HG02759 (cell line): ENCODE measurements at regions not wholly inside any gene's neighbourhood (a gene's known extent, or its start where the extent isn't known, plus 50 kb on each side); places are given as distances from the start of the nearest gene placed in this dataset.
"Not testable (repeated sequence)": the region's sequence is repeated elsewhere in the genome, so short reads cannot be mapped to it uniquely, and the experiment has no call there.

Source experiments
- ATAC-seq: cut with Tn5 transposase; IDR thresholded peaks from one replicate; pipeline ENCODE4 v1.9.1; 2021; ENCODE audit warnings: mild to moderate bottlenecking, moderate library complexity; ENCODE audit not compliant: unreplicated experiment

DNA sequence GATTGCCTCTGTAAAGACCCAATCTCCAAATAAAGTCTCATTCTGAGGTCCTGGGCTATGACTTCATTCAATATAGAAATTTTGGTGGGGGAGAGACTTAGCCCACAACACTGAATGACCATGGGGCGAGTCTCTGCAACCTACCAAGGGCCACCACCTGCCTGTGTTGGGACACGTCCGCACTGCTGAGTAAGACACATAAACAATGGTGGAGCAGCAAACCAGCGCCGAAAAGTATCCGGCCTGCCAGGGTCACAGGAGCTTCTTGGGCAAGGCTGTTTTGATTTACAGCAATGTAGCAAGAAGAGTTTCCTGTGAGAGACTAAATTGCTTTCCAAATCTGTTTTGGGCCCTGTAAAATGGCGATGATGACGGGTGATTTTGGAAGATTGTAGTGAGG is 122.3 kb downstream of the SHANK2 start:
- no peak for ATAC-seq

DNA sequence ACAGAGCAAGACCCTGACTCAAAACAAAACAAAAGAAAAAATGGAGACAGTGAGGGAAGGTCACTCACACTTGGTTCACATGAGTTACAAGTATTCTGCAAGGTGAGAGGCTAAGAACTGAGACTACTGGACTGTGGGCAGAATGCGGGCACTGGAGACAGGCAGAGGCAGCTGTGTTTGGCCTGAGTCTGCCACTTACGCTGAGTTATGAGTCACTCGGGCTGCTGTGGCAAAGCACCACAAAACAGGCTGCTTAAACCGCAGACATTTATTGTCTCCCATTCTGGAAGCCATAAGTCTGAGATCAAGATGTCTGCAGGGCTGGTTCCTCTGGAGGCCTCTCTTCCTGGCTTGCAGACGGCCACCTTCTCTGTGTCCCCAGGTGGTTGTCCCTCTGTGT is 122.8 kb downstream of the SHANK2 start:
- no peak for ATAC-seq

DNA sequence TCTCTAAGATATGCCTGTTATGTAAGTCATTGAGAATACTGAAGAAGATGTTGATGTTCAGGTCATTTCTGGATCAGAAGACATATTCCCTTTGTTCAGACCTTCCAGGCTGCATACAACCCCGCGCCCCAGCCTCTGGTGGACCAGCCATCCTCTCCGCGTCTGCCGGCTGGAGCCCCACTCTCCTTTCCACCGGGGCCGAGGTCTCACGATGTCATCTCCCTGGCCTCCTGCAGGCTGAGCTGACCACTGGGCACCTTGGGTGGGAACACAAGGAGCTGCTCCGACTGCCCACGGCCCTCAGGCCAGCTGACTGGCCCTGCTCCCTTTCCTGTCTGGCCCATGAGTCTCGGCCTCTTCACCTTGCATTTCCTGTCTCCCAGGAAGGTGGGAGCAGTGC is 124.6 kb downstream of the SHANK2 start:
- ATAC-seq, result no peak

DNA sequence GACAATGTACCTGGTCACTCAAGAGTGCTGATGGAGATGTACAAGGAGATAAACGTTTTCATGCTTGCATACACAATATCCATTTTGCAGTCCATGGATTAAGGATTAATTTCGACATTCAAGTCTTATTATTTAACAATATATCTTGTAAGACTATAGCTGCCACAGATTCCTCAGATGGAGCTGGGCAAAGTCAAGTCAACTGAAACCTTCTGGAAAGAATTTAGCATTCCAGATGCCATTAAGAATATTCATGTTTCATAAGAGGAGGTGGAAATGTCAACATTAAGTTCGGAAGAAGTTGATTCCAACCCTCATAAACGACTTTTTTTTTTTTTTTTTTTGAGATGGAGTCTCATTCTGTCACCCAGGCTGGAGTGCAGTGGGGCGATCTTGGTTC is 126.0 kb downstream of the SHANK2 start:
- not testable (repeated sequence) for ATAC-seq

DNA sequence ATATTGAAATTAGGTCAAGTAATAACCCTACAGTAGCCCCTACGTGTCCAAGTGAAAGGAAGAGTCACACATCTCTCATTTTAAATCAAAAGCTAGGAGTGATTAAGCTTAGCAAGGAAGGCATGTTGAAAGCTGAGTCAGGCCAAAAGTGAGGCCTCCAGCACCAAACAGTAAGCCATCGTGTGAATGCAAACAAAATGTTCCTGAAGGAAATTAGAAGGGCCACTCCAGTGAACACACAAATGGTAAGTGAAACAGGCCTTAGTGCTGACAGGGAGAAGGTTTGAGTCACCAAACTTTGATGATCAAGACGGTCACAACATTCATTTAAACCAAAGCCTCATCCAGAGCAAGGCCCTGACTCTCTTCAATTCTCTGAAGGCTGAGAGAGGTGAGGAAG is 127.2 kb downstream of the SHANK2 start:
- ATAC-seq, result no peak

DNA sequence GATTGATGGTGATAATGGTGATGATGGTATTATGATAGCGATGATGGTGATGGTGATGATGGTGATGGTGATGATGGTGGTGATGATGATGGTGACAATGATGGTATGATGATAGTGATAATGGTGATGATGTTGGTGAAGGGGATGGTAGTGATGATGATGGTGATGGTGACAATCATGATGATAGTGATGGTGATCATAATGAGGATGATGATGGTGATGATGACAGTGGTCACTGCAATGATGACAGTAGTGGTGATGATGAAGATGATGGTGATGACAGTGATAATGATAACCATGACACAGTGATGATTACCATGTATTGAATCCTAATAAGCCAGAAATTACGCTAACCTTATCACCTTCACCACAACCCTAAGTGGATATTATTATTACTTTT is 128.2 kb downstream of the SHANK2 start:
- ATAC-seq, result no peak

DNA sequence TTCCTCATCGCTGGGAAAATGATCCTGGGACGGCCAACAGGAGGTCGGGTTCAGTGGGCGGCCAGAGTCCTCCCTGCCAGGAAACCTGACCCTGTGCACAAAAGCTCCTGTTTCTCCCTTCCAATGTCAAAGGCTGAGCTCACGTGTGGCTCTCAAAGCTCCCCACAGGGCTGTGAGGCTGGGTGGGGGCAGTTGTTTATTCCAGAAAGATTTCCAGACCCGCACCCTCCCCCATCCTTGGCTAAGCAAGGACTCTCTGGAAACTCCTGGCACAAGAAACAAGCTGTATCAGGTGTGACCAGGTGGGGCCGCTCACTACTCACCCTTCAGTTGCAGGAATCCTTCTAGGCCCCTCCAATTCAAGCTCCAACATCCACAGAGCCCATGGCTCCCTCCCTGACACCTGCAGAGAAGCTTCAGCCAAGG is 131.9 kb downstream of the SHANK2 start:
- ATAC-seq, result no peak

DNA sequence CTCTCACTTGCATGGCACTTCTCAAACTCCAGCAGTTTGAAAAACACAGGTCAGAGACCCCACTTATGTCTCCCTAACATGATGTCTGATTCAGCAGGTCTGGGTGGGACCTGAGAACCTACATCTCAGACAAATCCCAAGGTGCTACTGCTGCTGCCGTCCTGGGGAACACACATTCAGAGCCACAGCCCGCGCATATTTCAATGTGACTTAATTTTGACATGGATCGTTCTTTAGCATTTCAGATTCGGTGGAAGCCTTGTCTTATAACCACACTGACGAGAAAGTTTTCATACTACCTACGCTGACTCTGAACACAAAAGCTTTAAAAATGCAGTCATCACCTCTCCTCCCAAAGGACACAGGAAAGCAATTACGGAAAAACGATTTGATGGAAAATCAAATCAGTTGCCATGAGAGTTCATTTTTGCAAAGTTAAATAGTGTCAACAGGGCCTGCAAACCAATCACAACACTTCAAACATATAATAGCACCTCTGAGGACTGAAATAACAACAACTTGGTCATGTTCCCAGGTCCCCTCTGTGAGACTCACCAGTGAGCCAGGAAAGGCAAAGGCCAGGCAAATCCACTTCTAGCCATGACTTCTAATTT is 132.6 kb downstream of the SHANK2 start:
- no peak for ATAC-seq

DNA sequence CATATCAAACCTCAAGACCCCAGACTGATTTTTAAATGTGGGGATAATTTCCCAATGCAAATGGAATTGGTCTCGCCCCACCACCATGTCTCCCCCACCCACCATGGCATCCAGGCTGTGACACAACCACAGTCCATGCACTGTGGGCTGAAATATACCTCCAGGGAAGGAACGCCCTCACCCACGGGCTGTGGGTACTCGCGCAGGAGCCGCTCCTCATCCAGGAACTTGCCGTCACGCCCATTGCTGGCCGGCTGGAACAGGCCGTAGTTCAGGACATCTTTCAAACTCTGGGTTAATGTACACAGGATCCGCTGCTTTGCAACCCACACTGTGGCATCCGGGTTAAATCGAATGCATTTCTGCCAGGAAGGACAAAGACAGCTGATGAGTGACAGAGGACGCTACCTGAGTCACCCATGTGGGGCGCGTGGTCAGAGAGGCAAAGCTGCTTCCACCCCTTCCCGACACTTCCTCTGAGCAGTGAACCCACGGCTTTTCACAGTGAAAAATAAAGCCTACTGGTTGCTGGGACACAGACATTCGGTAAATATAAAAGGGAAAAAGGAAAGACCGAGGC is 133.6 kb downstream of the SHANK2 start:
- ATAC-seq, result no peak

DNA sequence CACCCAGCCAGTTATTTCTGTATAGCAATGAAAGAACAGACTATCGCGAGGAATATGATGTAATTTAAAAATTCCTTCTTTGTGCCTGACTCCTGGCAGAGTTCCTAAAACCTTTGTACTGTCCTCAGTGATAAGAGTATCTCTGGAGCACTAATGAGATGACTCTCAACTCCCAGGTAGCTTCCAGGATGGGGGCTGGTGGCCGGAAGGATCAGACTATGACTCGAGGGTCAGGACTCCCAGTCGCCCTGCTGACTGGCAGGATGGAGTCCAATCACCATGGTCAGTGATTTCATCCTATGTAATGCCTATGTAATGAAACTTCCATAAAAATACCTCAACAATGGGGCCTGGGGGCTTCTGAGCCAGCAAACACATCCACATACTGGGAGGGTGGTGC is 135.1 kb downstream of the SHANK2 start:
- no peak for ATAC-seq

DNA sequence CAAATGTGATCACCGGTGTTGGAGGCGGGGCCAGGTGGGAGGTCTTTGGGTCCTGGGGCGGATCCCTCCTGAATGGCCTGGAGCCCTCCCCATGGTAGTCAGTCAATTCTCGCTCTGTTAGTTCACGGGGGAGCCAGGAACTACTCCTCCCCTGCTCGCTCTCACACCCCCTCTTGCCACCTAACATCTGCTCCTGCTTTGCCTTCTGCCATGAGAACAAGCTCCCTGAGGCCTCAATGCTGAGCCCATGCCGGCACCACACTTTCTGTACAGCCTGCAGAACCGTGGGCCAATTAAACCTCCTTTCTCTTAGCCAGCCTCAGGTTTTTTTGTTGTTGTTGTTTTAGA is 135.7 kb downstream of the SHANK2 start:
- no peak for ATAC-seq

DNA sequence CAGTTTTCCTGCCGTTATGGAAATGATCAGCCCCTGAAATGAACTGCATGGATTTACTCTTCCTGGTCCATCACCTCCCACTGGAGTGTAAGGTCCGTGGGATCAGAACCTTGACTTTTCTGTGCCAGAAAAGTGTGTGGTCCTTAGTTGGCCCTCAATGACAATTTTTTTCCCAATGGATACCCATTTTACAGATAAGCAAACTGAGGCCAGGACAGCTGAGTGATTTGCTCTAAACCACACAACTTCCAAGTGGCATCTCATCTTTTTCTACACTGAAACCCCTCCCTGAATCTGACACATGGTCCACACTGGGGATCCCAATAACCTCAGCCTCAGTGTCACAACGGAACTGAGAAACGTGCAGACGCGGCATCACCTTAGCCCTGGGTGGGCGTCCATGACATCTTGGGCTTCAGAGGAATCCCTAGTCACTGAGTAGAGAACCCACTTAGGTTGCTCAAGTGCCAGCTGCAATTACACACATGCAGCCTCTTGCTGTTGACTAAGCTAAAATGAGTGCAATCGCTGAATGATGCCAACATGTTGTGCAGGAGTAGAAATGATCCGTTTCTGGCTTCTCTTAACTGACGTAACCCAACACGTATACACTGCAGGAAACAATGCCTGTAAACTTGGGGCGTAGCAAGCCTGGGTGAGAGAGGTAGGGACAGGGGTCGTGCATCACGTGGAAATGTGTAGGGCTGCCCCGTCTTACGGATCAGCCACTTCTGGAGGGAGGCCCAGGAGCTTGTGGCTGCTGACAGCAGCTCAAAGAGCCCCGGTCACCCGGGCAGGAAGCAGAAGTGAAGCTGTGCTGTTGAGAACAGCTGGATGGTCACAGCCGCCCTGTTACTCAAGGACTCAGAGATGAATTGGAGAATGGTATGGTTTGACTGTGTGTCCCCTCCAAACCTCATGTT is 136.3 kb downstream of the SHANK2 start:
- no peak for ATAC-seq

DNA sequence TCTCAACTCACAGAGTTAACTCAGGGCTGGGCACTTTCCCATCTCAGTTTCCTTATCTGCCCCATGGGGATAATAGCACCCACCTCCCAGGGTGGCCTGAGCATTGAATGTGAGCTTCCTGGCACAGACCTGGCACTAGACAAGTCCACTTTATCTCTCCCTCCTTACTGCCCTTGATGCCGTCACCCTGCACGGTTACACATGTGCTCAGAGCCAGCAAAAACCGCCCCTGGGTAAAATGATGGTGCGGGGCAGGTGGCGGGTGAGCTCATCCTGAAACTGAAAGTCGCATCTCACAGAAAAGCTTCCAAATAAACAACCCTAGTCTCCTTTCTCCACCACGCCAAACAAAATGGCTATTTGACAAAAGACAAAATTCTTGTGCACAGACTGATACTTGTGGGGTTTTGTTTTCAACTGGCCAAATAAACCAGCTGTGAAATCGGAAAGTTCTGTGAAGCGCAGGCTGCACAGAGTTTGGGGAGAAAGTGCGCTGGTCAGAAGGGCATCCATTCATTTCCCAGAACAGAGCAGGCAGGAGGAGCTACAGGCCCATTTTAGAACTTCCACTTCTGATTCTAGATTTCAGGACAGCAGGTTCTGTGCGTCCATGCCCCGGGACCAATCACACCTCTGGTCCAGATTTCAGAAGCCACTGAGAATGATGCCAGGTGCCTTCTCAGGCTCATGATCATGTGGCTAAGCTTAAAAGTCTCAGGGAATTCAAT is 138.1 kb downstream of the SHANK2 start:
- peak; percentile 58 for ATAC-seq

DNA sequence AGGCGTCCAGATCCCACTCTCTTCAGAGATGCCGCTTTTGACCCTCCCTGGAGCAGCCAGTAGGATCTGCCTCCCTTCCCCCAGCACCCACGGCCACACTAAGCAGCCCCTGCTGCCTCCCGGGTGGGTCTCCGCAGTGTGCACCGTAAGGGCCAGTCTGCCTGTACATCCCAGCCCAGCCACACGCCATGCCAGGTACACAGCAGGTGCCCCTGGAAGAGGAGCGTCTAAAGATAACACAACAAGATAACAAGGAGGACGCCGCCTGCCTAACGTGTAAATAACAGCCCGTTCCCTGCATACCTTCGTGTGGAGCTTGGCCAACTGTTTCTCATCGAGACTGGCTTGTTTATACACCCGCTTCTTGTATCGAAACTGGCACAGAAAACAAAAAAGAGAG is 139.4 kb downstream of the SHANK2 start:
- ATAC-seq, result no peak

DNA sequence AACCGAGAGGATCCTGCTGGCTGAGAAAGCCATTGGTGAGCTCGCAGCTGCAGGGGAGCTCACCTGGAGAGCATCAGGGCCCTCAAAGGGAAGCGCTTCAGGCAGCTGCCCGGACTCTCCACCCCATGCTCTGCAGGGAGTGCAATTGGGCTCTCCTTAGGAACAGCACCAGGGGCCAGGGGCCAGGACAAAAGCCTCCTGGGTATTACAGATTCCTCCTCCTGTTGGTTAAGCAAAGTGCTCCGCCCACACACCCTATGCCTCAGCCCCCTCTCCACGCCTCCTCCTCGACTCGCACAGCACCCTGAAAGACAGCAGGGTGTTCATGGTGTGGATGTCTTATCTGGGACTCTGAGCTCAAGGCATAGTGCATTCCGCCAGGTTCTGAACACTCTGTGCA is 139.9 kb downstream of the SHANK2 start:
- no peak for ATAC-seq

DNA sequence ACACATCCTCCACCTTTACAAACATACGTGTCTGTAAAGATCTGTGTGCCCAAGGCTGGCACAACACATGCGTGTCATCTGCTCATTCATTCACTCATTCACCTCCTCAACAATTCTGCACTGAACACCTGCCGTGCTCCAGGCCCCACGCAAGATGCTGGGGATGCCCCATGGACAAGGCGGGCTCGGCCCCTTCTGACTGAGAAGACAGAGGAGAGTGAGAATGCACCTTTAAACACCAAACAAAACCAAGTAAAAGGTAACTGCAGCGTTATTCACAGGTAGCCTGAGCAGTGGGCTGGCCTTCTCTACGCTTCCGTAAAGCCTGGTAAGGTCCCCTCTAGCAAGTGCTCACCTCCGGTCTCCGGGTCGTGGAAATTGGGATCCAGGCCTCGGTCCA is 142.8 kb downstream of the SHANK2 start:
- ATAC-seq, result no peak

DNA sequence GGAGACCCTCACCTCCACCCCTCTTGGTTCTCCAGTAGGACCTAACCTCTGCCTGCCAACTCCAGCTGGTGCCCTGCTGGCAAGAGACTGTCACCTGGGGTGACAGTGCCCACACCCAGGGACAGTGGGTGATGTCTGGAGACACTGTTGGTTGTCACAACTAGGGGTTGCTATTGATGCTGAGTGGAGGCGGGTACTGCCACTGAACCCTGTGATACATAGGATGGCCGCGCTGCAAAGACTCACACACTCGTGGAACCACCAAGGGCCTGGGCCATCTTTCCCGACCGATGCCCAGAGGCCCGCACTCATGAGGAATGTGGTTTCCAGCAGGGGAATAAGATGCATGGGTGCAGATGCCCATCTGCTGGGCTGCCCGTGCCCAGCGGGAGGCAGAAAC is 143.2 kb downstream of the SHANK2 start:
- ATAC-seq, result no peak

DNA sequence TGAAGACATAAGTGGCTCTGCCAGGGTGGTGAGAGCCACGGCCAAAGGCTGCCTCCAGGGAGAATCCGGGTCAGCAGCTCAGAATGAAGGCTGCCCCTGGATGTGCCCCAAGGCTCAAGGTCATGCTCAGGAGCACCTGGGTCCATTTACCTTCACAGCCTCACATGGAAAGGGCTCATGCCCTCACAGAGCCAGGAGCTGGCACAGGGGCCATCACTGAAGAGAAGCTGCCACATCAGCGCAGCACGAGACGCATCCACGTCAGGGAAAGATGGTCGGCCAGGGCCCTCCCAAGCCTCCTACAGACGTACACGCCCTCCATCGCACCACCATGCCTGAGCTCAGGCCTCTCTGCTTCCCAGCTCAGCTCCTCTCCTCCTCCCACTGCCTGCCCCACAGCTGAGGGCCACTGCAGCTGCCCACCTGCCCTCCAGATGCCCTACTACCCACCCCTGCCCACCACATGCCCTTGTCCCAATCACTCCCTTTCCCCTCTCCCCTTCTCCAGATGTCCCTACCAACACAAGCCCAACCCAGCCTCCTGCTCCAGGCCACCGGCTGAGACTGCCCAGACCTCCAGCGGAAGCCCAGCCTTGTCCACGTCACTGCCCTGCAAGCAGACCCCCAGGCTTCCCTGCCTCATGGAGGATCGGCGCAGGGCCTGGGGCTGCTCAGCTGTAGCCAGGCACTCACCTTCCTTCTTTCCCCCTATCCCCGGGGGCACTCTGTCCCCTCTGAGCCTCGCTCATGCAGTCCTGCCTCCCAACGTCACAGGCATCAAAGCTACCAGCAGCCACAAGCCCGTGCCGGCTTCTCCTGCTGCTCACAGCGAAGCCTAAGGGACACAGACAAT is 144.1 kb downstream of the SHANK2 start:
- ATAC-seq, result no peak

DNA sequence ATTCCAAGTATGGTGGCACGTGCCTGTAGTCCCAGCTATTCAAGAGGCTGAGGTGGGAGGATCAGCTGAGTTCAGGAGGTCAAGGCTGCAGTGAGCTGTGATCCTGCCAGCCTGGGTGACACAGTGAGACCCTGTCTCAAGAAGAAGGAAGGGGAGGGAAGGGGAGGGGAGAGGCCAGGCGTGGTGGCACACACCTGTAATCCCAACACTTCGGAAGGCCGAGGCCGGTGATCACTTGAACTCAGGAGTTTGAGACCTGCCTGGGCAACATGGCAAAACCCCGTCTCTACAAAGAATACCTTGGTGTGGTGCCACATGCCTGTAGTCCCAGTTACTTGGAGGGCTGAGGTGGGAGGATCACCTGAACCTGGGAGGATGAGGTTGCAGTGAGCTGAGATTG is 145.7 kb downstream of the SHANK2 start:
- ATAC-seq, result no peak

DNA sequence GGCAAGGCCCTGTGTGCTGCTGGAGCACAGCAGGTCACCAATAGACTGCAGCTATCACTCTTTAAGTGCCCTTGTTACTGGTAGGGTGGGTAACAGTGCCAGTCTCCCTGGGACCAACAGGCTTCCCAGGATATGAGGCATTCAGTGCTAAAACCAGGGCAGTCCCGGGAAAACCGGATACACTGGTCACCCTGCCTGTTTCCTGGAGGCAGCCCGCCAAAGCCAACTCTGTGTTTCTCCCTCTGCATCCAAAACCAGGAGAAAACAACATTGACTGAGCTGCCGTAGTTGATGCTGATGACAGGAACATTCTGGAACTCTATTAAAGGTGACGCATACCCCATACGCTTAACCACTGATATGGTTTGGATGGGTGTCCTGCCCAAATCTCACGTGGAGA is 149.1 kb downstream of the SHANK2 start:
- ATAC-seq, result no peak
